GM12873 (cell line): ENCODE measurements at regions not wholly inside any gene's neighbourhood (a gene's known extent, or its start where the extent isn't known, plus 50 kb on each side); places are given as distances from the start of the nearest gene placed in this dataset.

ENCODE experiments used
- TF ChIP-seq, protein P1 (sequence below): IDR thresholded peaks from 2 replicates; pipeline ENCODE4 v1.5.1; 2012; ENCODE audit warnings: low read depth, mild to moderate bottlenecking, moderate library complexity, low read length, control low read depth; ENCODE audit not compliant: insufficient read depth; ENCODE audit errors: missing control alignments

DNA sequence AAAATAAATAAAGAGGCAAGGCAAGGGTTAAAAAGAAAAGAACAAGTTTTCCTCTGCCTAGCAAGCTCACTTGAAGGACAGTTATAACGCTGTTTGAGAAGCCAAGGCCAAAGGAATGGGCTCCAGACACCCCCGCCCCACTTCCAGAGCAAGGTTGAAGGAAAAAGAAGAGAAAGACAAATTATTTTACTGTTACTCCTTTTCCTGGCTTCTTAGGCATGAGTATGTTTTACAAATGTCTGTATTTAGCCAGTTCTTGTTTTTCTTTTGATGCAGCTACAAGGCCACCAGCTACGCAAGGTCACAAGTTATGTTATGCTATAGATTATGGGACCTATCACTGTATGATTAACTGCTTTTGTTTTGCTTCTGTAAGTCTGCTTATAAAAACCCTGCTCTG is 94.6 kb downstream of the ZNF22 start:
- TF ChIP-seq, protein P1, sequence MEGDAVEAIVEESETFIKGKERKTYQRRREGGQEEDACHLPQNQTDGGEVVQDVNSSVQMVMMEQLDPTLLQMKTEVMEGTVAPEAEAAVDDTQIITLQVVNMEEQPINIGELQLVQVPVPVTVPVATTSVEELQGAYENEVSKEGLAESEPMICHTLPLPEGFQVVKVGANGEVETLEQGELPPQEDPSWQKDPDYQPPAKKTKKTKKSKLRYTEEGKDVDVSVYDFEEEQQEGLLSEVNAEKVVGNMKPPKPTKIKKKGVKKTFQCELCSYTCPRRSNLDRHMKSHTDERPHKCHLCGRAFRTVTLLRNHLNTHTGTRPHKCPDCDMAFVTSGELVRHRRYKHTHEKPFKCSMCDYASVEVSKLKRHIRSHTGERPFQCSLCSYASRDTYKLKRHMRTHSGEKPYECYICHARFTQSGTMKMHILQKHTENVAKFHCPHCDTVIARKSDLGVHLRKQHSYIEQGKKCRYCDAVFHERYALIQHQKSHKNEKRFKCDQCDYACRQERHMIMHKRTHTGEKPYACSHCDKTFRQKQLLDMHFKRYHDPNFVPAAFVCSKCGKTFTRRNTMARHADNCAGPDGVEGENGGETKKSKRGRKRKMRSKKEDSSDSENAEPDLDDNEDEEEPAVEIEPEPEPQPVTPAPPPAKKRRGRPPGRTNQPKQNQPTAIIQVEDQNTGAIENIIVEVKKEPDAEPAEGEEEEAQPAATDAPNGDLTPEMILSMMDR: no peak

DNA sequence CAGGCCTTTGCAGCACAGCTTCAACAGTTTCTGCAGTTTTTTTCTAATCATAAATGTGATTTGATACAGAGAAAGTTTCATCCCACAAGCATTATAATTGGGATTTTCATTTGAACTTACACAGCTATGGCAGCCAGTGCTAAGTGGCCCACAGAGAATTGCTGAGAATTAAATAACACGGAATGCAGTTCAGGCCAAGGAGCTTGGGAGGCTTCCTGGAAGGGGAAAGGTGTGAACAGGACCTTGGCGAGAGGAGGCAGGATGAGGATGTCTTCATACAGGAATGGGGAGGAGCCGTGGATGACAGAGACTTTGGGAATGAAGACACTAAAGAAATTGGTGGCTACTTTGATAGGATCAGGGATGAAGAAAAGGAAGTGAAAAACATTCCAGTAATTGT is 95.3 kb downstream of the ZNF22 start:
- TF ChIP-seq, protein P1: no peak

DNA sequence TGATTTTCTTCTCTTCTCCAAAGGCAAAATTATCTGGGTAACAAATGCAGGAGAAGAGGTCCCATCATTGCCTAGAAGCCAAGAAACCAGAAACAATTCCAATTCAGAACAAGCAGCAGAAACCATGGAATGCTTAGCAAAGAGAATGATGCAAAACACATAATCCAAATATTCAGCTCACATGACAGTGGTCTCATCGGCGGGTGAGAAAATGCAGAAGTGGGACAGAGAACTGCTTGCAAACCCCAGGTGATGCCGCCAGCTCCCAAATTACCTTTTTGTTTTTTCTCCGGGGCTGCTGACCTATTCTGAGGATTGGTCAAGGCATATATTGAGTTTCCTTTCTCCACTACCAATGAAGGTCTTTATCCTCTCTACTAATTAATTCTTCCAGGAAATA is 99.7 kb downstream of the ZNF22 start:
- TF ChIP-seq, protein P1: no peak

DNA sequence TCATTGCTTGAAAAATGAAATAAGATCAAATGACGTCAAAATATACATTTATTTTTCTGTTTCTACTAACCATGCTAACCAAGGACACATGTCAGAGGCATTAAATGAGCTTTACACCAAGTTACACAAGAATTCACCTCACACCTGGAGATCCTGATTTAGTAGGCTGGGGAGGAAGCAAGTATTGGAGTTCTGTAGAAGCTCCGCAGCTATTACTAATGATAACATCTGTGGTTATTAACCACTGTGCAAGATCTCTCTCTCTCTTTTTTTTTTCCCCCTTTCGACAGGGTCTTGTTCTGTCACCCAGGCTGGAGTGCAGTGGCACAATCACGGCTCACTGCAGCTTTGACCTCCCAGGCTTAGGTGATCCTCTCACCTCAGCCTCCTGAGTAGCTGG is 104.0 kb downstream of the ZNF22 start:
- TF ChIP-seq, protein P1: no peak

DNA sequence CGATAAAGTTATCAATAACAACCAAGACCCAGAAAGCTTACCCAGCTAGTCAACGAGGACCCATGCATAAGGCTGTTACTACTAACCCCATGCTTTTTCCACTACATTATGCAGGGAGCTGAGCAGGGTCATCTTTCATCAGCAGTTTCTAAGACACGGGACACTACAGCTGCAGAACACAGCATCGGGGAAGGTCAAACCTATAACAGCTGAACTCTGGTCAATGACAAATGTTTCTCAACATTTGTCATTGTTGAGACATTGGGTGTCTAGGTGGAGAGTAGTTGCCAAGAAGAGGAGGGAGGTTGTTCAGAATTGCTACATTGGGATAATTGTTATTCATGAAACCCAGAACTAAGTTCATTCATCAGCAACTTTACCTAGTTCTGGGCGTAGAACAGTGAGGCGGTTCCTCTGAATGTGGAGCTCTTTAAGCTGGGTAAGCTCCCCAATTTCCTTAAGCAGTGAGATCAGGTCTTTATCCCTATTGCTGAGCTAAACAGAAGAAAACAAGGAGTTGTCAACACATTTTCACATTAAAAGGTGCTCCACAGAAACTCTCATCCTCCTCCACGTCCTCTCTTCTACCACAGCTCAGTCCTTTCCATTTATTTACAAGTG is 105.6 kb downstream of the ZNF22 start:
- TF ChIP-seq, protein P1: no peak

DNA sequence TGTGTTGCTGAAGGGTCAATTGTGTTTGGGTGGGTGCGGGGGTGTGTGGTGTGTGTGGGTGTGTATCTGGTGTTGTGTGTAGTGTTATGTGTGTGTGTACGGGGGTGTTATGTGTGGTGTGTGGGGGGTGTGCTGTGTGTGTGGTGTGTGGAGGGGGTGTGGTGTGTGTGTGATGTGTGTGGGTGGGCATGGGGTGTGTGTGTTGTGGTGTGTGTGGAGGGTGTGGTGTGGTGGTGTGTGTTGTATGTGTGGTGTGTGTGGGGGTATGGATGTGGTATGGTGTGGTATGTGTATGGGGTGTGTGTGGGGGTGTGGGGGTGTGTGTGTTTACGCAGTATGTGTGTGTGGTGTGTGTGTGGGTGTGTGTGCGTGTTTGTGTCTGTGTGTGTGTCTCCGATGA is 110.8 kb downstream of the ZNF22 start:
- TF ChIP-seq, protein P1: no peak

DNA sequence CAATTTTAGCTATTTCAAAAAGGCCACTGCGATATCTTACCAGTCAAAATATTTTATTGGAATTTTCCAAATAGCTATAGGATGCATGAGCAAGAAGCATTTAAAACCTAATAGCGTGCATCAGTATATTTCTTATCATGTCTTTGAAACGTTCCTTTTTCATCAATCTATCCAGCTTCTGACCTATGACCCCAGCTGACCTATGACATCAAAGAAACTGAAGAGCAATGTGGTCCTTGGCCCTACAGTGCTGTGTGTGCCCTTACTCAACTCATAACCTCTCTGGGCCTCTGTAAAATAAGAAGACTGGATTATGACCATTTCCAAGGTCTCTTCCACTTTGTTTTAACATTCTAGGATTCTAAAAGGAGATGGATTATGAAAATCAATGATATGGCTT is 118.2 kb downstream of the ZNF22 start:
- TF ChIP-seq, protein P1: no peak
